GM19239 (cell line): ENCODE measurements at regions not wholly inside any gene's neighbourhood (a gene's known extent, or its start where the extent isn't known, plus 50 kb on each side); places are given as distances from the start of the nearest gene placed in this dataset.

ENCODE experiments used
- DNase-seq: peaks from one replicate; pipeline ENCODE4 v3.0.0; 2011; ENCODE audit warnings: low spot score; ENCODE audit not compliant: insufficient read length
- FAIRE-seq: peaks from 2 replicates; lab custom pipeline; 2011; peaks lifted over from hg19 to GRCh38; lab: Jason Lieb, UNC

- FAIRE-seq (no peak), DNase-seq (no peak)
These were observed 371.8 kb upstream of the E2F7 start for GRCh38 chr12:77437206-77437605.

- no peak for DNase-seq
- no peak for FAIRE-seq
These were observed 370.2 kb upstream of the E2F7 start for GRCh38 chr12:77435446-77436091.

- DNase-seq (no peak), FAIRE-seq (no peak)
These were observed 368.4 kb upstream of the E2F7 start for GRCh38 chr12:77433799-77434198.

GRCh38 chr12:77429426-77429825 lies 364.1 kb upstream of the E2F7 start:
- FAIRE-seq (no peak), DNase-seq (no peak)

GRCh38 chr12:77421152-77421551 lies 355.8 kb upstream of the E2F7 start:
- FAIRE-seq, result no peak
- DNase-seq, result no peak

GRCh38 chr12:77409551-77409950 lies 344.2 kb upstream of the E2F7 start:
- FAIRE-seq, result no peak
- DNase-seq, result no peak

- no peak for FAIRE-seq
These were observed 342.6 kb upstream of the E2F7 start for GRCh38 chr12:77407931-77408330.

GRCh38 chr12:77406219-77406905 lies 341.0 kb upstream of the E2F7 start:
- FAIRE-seq (no peak), DNase-seq (no peak)

More at GRCh38 chr12:77407931-77408330, 342.6 kb upstream of the E2F7 start:
- DNase-seq, result no peak

GRCh38 chr12:77402716-77403115 lies 337.3 kb upstream of the E2F7 start:
- no peak for DNase-seq
- no peak for FAIRE-seq

- no peak for FAIRE-seq
- DNase-seq, result no peak
These were observed 336.4 kb upstream of the E2F7 start for GRCh38 chr12:77401770-77402081.

- DNase-seq (no peak), FAIRE-seq (no peak)
These were observed 335.8 kb upstream of the E2F7 start for GRCh38 chr12:77401064-77401769.

GRCh38 chr12:77392467-77393088 lies 327.2 kb upstream of the E2F7 start:
- no peak for DNase-seq
- FAIRE-seq, result no peak

- FAIRE-seq, result no peak
- no peak for DNase-seq
These were observed 323.3 kb upstream of the E2F7 start for GRCh38 chr12:77388445-77389265.

- DNase-seq (no peak), FAIRE-seq (no peak)
These were observed 322.3 kb upstream of the E2F7 start for GRCh38 chr12:77387671-77388070.

GRCh38 chr12:77387214-77387613 lies 321.8 kb upstream of the E2F7 start:
- FAIRE-seq (no peak), DNase-seq (no peak)

- no peak for DNase-seq
- no peak for FAIRE-seq
These were observed 319.6 kb upstream of the E2F7 start for GRCh38 chr12:77384941-77385340.

- FAIRE-seq (no peak), DNase-seq (no peak)
These were observed 316.9 kb upstream of the E2F7 start for GRCh38 chr12:77382096-77382742.

GRCh38 chr12:77377622-77378021 lies 312.3 kb upstream of the E2F7 start:
- DNase-seq, result no peak
- FAIRE-seq, result no peak

- no peak for DNase-seq
- no peak for FAIRE-seq
These were observed 311.7 kb upstream of the E2F7 start for GRCh38 chr12:77377116-77377515.

- DNase-seq (no peak), FAIRE-seq (no peak)
These were observed 309.3 kb upstream of the E2F7 start for GRCh38 chr12:77374673-77375072.
